ENCODE measurements at regions not wholly inside any gene's neighbourhood (a gene's known extent, or its start where the extent isn't known, plus 50 kb on each side); places are given as distances from the start of the nearest gene placed in this dataset.

- CTCF ChIA-PET = interaction anchor here (1.3 to 1.5 kb wide), 2 partner anchors 15 to 58 kb away, joined by 3 read pairs; partner anchors contain the start of genes CCDC59 and METTL25
- no peaks in the 10 kb centered on the region for H3K36me3 Mint-ChIP-seq
- no peaks in the 10 kb centered on the region for H3K4me1 Mint-ChIP-seq
- POLR2A ChIA-PET = no interaction called here
- ATAC-seq = no peak
- no peaks in the 10 kb centered on the region for H3K9me3 Mint-ChIP-seq
- H3K4me3 Mint-ChIP-seq = no peak overlapping the region
- H3K27ac Mint-ChIP-seq = no peak overlapping the region
- no peak for DNase-seq (ENCODE audit: low spot score)
- H3K27me3 Mint-ChIP-seq (ENCODE audit: low read depth) = no peaks in the 10 kb centered on the region
- TF ChIP-seq ETV6 (CRISPR knock-in tag; IDR thresholded peaks at IDR 0.05) (no peak), ATF1 (CRISPR knock-in tag; IDR thresholded peaks at IDR 0.05) (no peak), ZNF219 (CRISPR knock-in tag; IDR thresholded peaks at IDR 0.05; ENCODE audit: borderline replicate concordance) (no peak), MLX (CRISPR knock-in tag; IDR thresholded peaks at IDR 0.05) (no peak), ATF3 (CRISPR knock-in tag; conservative IDR thresholded peaks at IDR 0.05) (no peak), MYBL2 (CRISPR knock-in tag; IDR thresholded peaks at IDR 0.05) (no peak), E2F1 (CRISPR knock-in tag; IDR thresholded peaks at IDR 0.05) (no peak), CTCF (IDR thresholded peaks at IDR 0.05) (no peak), KAT7 (CRISPR knock-in tag; IDR thresholded peaks at IDR 0.05; ENCODE audit: borderline replicate concordance) (no peak), NR2C2 (CRISPR knock-in tag; IDR thresholded peaks at IDR 0.05) (no peak), USF2 (CRISPR knock-in tag; IDR thresholded peaks at IDR 0.05) (no peak), NFATC4 (CRISPR knock-in tag; IDR thresholded peaks at IDR 0.05) (no peak), ZNF281 (CRISPR knock-in tag; IDR thresholded peaks at IDR 0.05) (no peak)
Observed at GRCh38 chr12:82300611-82301010, 57.6 kb downstream of the CCDC59 start.

- H3K36me3 Mint-ChIP-seq = no peaks in the 10 kb centered on the region
- POLR2A ChIA-PET = no interaction called here
- no peaks in the 10 kb centered on the region for H3K27me3 Mint-ChIP-seq (ENCODE audit: low read depth)
- no peak overlapping the region for H3K27ac Mint-ChIP-seq
- no peaks in the 10 kb centered on the region for H3K4me1 Mint-ChIP-seq
- TF ChIP-seq PRRX2 (CRISPR knock-in tag; IDR thresholded peaks at IDR 0.05) (no peak), FOXJ3 (CRISPR knock-in tag; IDR thresholded peaks at IDR 0.05; ENCODE audit: borderline replicate concordance) (no peak)
- H3K4me3 Mint-ChIP-seq = no peak overlapping the region
- ATAC-seq (no peak), DNase-seq (ENCODE audit: low spot score) (no peak)
- H3K9me3 Mint-ChIP-seq = no peaks in the 10 kb centered on the region
- CTCF ChIA-PET = interaction anchor here (1.3 to 1.5 kb wide), 2 partner anchors 14 to 59 kb away, joined by 3 read pairs; partner anchors contain the start of genes CCDC59 and METTL25
Observed at GRCh38 chr12:82299319-82300025, 58.7 kb downstream of the CCDC59 start.
